WTC11 (cell line): ENCODE measurements at regions not wholly inside any gene's neighbourhood (a gene's known extent, or its start where the extent isn't known, plus 50 kb on each side); places are given as distances from the start of the nearest gene placed in this dataset.

Source experiments
- ATAC-seq: fragments of 200-7000 bp; cut with Tn5 transposase; 2 replicates; pipeline ENCODE4 v1.10.0; 2021; ENCODE audit warnings: mild to moderate bottlenecking, moderate library complexity
- CTCF ChIA-PET: fragments of 300-600 bp; sonication (Branson Sonifier 250); formaldehyde crosslinking; loops from one replicate; lab custom pipeline; 2021; ENCODE audit warnings: antibody characterized with exemption; lab: Charles Lee
- POLR2A ChIA-PET: fragments of 350-600 bp; sonication (Branson Sonifier 250); formaldehyde crosslinking; loops from one replicate; lab custom pipeline; 2021; ENCODE audit warnings: antibody characterized with exemption; lab: Charles Lee
- DNase-seq: peaks from one replicate; pipeline ENCODE4 v3.0.0; 2021; ENCODE audit warnings: low spot score
- H3K27ac Mint-ChIP-seq: 2 replicates; pipeline ENCODE4 v1.8.0; 2021; ENCODE audit warnings: mixed read lengths
- H3K27me3 Mint-ChIP-seq: 2 replicates; pipeline ENCODE4 v1.8.0; 2021; ENCODE audit warnings: low read depth, mild to moderate bottlenecking, moderate library complexity, mixed read lengths
- H3K36me3 Mint-ChIP-seq: 2 replicates; pipeline ENCODE4 v1.8.0; 2021; ENCODE audit warnings: mixed read lengths
- H3K4me1 Mint-ChIP-seq: 2 replicates; pipeline ENCODE4 v1.8.0; 2022; ENCODE audit warnings: mixed read lengths
- H3K4me3 Mint-ChIP-seq: 2 replicates; pipeline ENCODE4 v1.8.0; 2021; ENCODE audit warnings: mild to moderate bottlenecking, moderate library complexity, mixed read lengths
- H3K9me3 Mint-ChIP-seq: 2 replicates; pipeline ENCODE4 v1.8.0; 2021; ENCODE audit warnings: mixed read lengths
- ETV6 ChIP-seq: sonication (generic); formaldehyde crosslinking; IDR thresholded peaks from 2 replicates; pipeline ENCODE4 v1.8.1; 2022; ENCODE audit warnings: mild to moderate bottlenecking, missing genetic modification reagents
- IRF2 ChIP-seq: sonication (generic); formaldehyde crosslinking; IDR thresholded peaks from 2 replicates; pipeline ENCODE4 v1.8.0; 2022; ENCODE audit warnings: low read depth, missing genetic modification reagents, borderline replicate concordance
- JAZF1 ChIP-seq: fragments of 250-450 bp; sonication (Bioruptor Pico); IDR thresholded peaks from 2 replicates; pipeline ENCODE4 v1.9.0; 2021; ENCODE audit warnings: moderate library complexity, mild to moderate bottlenecking, inconsistent platforms
- JUN ChIP-seq: sonication (generic); formaldehyde crosslinking; IDR thresholded peaks from 2 replicates; pipeline ENCODE4 v1.8.0; 2023; ENCODE audit warnings: mild to moderate bottlenecking, missing genetic modification reagents
- KAT7 ChIP-seq: sonication (generic); formaldehyde crosslinking; IDR thresholded peaks from 2 replicates; pipeline ENCODE4 v1.8.1; 2023; ENCODE audit warnings: missing genetic modification reagents, mild to moderate bottlenecking, borderline replicate concordance
- MXD4 ChIP-seq: fragments of 250-450 bp; sonication (Bioruptor Pico); IDR thresholded peaks from 2 replicates; pipeline ENCODE4 v1.8.0; 2021; ENCODE audit warnings: mild to moderate bottlenecking, moderate library complexity, borderline replicate concordance
- NFYB ChIP-seq: sonication (generic); formaldehyde crosslinking; conservative IDR thresholded peaks from 2 replicates; pipeline ENCODE4 v1.8.0; 2022; ENCODE audit warnings: low read depth, missing genetic modification reagents
- SOX15 ChIP-seq: fragments of 250-450 bp; sonication (Bioruptor Pico); IDR thresholded peaks from 2 replicates; pipeline ENCODE4 v1.9.0; 2021; ENCODE audit warnings: mild to moderate bottlenecking
- ZNF416 ChIP-seq: fragments of 250-450 bp; sonication (Bioruptor Pico); IDR thresholded peaks from 2 replicates; pipeline ENCODE4 v1.9.0; 2021; ENCODE audit warnings: mild to moderate bottlenecking, inconsistent platforms
- ZNF671 ChIP-seq: fragments of 250-450 bp; sonication (Bioruptor Pico); IDR thresholded peaks from 2 replicates; pipeline ENCODE4 v1.8.0; 2021; ENCODE audit warnings: mild to moderate bottlenecking
- TF ChIP-seq, protein P1 (sequence below): sonication (generic); formaldehyde crosslinking; IDR thresholded peaks from 2 replicates; pipeline ENCODE4 v1.8.0; 2022; ENCODE audit warnings: mild to moderate bottlenecking, missing genetic modification reagents
- TF ChIP-seq, protein P2 (sequence below): sonication (generic); formaldehyde crosslinking; IDR thresholded peaks from 2 replicates; pipeline ENCODE4 v1.8.0; 2022; ENCODE audit warnings: missing genetic modification reagents
- TF ChIP-seq, protein P3 (sequence below): fragments of 250-450 bp; sonication (Bioruptor Pico); IDR thresholded peaks from 2 replicates; pipeline ENCODE4 v1.9.0; 2021; ENCODE audit warnings: mild to moderate bottlenecking
- TF ChIP-seq, protein P4 (sequence below): fragments of 250-450 bp; sonication (Bioruptor Pico); IDR thresholded peaks from 2 replicates; pipeline ENCODE4 v1.9.0; 2021; ENCODE audit warnings: mild to moderate bottlenecking, borderline replicate concordance
- TF ChIP-seq, protein P5 (sequence below): fragments of 250-450 bp; sonication (Bioruptor Pico); IDR thresholded peaks from 2 replicates; pipeline ENCODE4 v2.1.2; 2022; ENCODE audit warnings: mild to moderate bottlenecking, moderate library complexity
- TF ChIP-seq, protein P6 (sequence below): sonication (generic); formaldehyde crosslinking; IDR thresholded peaks from 2 replicates; pipeline ENCODE4 v1.8.0; 2023; ENCODE audit warnings: missing genetic modification reagents
- TF ChIP-seq, protein P7 (sequence below): sonication (generic); formaldehyde crosslinking; IDR thresholded peaks from 2 replicates; pipeline ENCODE4 v1.8.0; 2022; ENCODE audit warnings: mild to moderate bottlenecking, missing genetic modification reagents

DNA sequence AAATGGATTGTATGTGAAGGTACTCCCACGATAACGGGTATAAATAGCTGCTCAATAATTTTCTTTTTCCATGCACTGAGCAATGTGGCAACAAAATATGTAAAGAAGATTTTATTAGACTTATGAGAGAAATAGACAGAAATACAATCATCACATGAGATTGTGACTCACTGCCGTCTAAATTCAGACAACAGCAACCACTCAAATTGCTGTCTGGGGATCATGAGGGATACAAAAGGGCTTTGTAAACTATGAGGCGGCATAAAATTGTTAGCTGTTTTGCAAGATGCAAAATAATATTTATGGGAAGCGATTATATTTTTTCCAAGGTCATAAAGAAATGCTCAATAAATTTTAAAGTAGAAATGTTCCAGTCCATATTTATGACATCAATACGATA, 259.1 kb upstream of the AGAP1 start (continued):
- TF ChIP-seq, protein P1, sequence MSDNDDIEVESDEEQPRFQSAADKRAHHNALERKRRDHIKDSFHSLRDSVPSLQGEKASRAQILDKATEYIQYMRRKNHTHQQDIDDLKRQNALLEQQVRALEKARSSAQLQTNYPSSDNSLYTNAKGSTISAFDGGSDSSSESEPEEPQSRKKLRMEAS (CRISPR knock-in tag), result no peak
- TF ChIP-seq ETV6 (CRISPR knock-in tag), result no peak
- TF ChIP-seq MXD4 (CRISPR knock-in tag), result no peak
- TF ChIP-seq, all 79 proteins: peak for 0

DNA sequence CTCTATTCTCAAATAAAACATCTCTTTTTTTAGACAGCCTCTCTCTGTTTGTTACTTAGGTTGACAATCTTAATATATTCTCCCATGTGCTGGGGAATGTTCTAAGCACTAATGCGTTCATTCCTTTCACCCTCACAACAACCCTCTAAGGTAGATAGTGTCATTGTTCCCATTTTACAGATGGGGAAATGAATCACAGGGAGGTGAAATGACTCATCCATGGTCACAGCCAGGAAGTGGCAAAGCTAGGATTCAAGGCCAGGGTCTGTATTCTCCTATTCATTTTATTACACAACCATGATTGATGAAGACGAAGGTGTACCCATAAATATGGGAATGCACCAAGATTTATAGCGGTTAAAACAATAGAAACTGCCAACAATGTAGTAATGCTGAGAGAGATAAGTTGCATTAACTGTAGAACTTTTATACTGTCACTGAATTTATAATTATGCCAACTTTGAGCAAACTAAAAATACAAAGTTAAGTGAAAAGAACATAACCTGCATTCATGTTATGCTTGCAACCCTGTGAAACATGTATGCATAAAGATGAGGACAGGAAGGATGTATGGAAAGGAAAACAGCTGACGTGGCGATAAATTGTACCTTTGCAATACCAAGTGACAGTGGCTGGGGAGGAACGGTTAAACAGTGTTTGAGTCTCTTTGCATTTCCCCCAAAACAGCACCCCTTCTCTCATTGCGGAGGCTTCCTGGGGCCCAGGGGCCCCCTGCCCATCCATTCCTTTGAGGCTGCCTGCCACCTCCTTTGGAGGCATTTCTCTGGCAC, 257.7 kb upstream of the AGAP1 start:
- CTCF ChIA-PET, result no interaction called here
- Mint-ChIP-seq H3K36me3 (no peaks in the 10 kb centered on the region), H3K27ac (no peak overlapping the region)

More for the DNA sequence above, 257.7 kb upstream of the AGAP1 start:
- H3K27me3 Mint-ChIP-seq, result no peaks in the 10 kb centered on the region
- no peak overlapping the region for H3K4me3 Mint-ChIP-seq
- no peak for ATAC-seq
- TF ChIP-seq, protein P2, sequence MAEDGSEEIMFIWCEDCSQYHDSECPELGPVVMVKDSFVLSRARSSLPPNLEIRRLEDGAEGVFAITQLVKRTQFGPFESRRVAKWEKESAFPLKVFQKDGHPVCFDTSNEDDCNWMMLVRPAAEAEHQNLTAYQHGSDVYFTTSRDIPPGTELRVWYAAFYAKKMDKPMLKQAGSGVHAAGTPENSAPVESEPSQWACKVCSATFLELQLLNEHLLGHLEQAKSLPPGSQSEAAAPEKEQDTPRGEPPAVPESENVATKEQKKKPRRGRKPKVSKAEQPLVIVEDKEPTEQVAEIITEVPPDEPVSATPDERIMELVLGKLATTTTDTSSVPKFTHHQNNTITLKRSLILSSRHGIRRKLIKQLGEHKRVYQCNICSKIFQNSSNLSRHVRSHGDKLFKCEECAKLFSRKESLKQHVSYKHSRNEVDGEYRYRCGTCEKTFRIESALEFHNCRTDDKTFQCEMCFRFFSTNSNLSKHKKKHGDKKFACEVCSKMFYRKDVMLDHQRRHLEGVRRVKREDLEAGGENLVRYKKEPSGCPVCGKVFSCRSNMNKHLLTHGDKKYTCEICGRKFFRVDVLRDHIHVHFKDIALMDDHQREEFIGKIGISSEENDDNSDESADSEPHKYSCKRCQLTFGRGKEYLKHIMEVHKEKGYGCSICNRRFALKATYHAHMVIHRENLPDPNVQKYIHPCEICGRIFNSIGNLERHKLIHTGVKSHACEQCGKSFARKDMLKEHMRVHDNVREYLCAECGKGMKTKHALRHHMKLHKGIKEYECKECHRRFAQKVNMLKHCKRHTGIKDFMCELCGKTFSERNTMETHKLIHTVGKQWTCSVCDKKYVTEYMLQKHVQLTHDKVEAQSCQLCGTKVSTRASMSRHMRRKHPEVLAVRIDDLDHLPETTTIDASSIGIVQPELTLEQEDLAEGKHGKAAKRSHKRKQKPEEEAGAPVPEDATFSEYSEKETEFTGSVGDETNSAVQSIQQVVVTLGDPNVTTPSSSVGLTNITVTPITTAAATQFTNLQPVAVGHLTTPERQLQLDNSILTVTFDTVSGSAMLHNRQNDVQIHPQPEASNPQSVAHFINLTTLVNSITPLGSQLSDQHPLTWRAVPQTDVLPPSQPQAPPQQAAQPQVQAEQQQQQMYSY (CRISPR knock-in tag), result no peak
- TF ChIP-seq KAT7 (CRISPR knock-in tag), result no peak
- TF ChIP-seq, protein P3, sequence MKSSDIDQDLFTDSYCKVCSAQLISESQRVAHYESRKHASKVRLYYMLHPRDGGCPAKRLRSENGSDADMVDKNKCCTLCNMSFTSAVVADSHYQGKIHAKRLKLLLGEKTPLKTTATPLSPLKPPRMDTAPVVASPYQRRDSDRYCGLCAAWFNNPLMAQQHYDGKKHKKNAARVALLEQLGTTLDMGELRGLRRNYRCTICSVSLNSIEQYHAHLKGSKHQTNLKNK (CRISPR knock-in tag), result no peak
- TF ChIP-seq NFYB (CRISPR knock-in tag), result no peak
- TF ChIP-seq SOX15 (CRISPR knock-in tag), result no peak
- no peak for TF ChIP-seq ZNF671 (CRISPR knock-in tag)
- TF ChIP-seq JAZF1, result no peak
- TF ChIP-seq IRF2 (CRISPR knock-in tag), result no peak
- TF ChIP-seq, protein P4, sequence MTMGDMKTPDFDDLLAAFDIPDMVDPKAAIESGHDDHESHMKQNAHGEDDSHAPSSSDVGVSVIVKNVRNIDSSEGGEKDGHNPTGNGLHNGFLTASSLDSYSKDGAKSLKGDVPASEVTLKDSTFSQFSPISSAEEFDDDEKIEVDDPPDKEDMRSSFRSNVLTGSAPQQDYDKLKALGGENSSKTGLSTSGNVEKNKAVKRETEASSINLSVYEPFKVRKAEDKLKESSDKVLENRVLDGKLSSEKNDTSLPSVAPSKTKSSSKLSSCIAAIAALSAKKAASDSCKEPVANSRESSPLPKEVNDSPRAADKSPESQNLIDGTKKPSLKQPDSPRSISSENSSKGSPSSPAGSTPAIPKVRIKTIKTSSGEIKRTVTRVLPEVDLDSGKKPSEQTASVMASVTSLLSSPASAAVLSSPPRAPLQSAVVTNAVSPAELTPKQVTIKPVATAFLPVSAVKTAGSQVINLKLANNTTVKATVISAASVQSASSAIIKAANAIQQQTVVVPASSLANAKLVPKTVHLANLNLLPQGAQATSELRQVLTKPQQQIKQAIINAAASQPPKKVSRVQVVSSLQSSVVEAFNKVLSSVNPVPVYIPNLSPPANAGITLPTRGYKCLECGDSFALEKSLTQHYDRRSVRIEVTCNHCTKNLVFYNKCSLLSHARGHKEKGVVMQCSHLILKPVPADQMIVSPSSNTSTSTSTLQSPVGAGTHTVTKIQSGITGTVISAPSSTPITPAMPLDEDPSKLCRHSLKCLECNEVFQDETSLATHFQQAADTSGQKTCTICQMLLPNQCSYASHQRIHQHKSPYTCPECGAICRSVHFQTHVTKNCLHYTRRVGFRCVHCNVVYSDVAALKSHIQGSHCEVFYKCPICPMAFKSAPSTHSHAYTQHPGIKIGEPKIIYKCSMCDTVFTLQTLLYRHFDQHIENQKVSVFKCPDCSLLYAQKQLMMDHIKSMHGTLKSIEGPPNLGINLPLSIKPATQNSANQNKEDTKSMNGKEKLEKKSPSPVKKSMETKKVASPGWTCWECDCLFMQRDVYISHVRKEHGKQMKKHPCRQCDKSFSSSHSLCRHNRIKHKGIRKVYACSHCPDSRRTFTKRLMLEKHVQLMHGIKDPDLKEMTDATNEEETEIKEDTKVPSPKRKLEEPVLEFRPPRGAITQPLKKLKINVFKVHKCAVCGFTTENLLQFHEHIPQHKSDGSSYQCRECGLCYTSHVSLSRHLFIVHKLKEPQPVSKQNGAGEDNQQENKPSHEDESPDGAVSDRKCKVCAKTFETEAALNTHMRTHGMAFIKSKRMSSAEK, result no peak
- TF ChIP-seq, protein P5, sequence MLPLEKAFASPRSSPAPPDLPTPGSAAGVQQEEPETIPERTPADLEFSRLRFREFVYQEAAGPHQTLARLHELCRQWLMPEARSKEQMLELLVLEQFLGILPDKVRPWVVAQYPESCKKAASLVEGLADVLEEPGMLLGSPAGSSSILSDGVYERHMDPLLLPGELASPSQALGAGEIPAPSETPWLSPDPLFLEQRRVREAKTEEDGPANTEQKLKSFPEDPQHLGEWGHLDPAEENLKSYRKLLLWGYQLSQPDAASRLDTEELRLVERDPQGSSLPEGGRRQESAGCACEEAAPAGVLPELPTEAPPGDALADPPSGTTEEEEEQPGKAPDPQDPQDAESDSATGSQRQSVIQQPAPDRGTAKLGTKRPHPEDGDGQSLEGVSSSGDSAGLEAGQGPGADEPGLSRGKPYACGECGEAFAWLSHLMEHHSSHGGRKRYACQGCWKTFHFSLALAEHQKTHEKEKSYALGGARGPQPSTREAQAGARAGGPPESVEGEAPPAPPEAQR, result no peak
- TF ChIP-seq, protein P6, sequence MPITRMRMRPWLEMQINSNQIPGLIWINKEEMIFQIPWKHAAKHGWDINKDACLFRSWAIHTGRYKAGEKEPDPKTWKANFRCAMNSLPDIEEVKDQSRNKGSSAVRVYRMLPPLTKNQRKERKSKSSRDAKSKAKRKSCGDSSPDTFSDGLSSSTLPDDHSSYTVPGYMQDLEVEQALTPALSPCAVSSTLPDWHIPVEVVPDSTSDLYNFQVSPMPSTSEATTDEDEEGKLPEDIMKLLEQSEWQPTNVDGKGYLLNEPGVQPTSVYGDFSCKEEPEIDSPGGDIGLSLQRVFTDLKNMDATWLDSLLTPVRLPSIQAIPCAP (CRISPR knock-in tag), result no peak
- TF ChIP-seq JUN (CRISPR knock-in tag), result no peak
- no peak for TF ChIP-seq ZNF416 (CRISPR knock-in tag)
- TF ChIP-seq, protein P7, sequence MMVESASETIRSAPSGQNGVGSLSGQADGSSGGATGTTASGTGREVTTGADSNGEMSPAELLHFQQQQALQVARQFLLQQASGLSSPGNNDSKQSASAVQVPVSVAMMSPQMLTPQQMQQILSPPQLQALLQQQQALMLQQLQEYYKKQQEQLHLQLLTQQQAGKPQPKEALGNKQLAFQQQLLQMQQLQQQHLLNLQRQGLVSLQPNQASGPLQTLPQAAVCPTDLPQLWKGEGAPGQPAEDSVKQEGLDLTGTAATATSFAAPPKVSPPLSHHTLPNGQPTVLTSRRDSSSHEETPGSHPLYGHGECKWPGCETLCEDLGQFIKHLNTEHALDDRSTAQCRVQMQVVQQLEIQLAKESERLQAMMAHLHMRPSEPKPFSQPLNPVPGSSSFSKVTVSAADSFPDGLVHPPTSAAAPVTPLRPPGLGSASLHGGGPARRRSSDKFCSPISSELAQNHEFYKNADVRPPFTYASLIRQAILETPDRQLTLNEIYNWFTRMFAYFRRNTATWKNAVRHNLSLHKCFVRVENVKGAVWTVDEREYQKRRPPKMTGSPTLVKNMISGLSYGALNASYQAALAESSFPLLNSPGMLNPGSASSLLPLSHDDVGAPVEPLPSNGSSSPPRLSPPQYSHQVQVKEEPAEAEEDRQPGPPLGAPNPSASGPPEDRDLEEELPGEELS, result no peak
- no peaks in the 10 kb centered on the region for H3K9me3 Mint-ChIP-seq
- H3K4me1 Mint-ChIP-seq, result no peaks in the 10 kb centered on the region
- DNase-seq, result no peak
- POLR2A ChIA-PET, result no interaction called here
